ENCODE measurements at regions not wholly inside any gene's neighbourhood (a gene's known extent, or its start where the extent isn't known, plus 50 kb on each side); places are given as distances from the start of the nearest gene placed in this dataset.

DNA sequence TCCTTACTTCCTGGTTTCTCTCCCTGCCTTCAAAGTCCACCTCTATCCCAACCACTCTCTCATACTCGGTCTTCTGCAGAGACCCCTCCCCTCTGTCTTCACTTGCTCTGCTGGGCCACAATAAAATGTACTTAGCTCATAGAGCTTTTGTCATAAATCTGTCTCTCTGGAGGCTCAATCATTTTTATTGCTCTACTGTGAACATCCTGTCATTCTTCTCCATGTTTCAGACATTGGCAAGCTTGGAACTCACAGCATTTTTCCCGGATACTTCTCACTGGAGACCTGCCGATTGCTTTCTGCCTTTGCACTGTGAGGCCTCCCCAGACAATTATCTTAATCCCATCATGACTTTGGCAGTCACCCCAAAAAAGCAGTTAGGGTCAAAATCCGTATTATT is 192.3 kb upstream of the ZMIZ1 start:
- Histone ChIP-seq H3K9ac (ENCODE audit: low read depth, low read length) (no peak overlapping the region), H3K36me3 (ENCODE audit: insufficient read depth, low read depth, low read length) (no peaks in the 10 kb centered on the region), H3K4me1 (ENCODE audit: insufficient read depth, low read length) (peaks cover 14% of the 10 kb centered on the region; the same call in 1 of the 2 replicates), H3K4me3 (ENCODE audit: low read length) (no peak overlapping the region), H3K9me3 (ENCODE audit: insufficient read depth, low read depth, low read length) (no peaks in the 10 kb centered on the region), H3K27ac (ENCODE audit: low read length) (no peak overlapping the region), H3K27me3 (ENCODE audit: insufficient read depth, low read length) (peaks cover 44% of the 10 kb centered on the region)

DNA sequence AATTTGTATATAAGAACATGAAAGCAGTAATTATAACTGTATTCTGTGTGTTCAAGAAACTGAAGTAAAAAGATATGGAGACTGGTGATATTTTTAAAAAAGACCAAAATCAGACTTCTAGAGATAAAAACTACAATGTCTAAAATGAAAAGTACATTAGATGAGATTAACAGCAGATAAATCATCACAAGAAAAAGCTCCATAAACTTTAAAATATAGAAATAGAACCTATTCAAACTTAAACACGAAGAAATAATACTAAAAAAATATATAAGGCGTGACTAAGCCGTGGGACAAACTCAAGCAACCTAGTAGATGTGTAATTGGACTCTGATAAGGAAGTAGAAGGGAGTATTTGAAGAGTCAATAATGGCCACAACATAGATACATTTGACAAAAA is 189.1 kb upstream of the ZMIZ1 start:
- Histone ChIP-seq H3K4me1 (ENCODE audit: insufficient read depth, low read length) (peaks cover 14% of the 10 kb centered on the region; the same call in 1 of the 2 replicates), H3K27me3 (ENCODE audit: insufficient read depth, low read length) (peaks cover 30% of the 10 kb centered on the region), H3K9me3 (ENCODE audit: insufficient read depth, low read depth, low read length) (no peaks in the 10 kb centered on the region), H3K4me3 (ENCODE audit: low read length) (no peak overlapping the region), H3K27ac (ENCODE audit: low read length) (no peak overlapping the region), H3K9ac (ENCODE audit: low read depth, low read length) (no peak overlapping the region), H3K36me3 (ENCODE audit: insufficient read depth, low read depth, low read length) (no peaks in the 10 kb centered on the region)

DNA sequence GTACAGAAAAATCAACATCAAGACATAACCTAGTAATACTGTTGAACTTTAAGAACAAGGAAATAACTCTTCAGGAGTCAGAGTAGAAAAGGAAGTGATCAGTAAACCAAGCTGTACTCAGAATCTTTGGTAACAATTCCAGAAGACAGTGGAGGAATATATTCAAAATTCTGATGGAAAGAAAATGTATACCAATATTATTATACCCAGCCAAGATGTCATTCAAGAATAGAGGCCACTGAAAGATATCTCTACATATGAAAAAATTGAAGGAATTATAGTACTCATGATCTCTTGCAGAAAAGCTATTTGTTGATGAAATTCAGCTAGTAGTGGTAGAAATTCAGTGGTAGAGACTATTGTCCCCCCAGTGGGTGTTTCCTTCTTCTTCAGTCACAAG is 182.6 kb upstream of the ZMIZ1 start:
- no peak overlapping the region for H3K4me3 ChIP-seq (ENCODE audit: low read length)
- H3K9me3 ChIP-seq (ENCODE audit: insufficient read depth, low read depth, low read length): 0 out of 2 replicates have a peak, but pooled peaks cover 4% of the 10 kb centered on the region

DNA sequence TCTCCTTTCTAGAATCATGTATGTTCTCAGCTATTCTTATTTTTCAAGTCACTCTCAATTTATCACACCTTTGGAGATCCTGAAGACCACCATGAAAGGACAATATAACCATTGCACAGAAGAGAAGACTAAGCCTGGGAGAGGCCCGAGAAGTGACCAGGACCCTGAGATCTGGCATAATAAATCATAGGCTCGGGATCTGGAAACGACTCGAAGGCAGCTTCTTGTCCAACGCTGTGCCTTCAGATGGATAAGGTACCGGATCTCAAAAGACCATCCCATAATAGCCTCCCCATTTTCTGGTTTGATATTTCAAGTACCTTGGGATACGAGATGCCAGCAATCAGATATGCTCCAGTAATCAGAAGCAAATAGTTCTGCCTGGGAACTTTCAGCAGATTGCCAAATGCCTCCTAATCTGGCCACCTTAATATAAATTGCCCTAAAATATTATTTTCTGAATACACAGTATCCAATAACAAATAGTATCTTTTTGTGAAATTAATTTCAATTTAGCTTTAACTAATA is 179.2 kb upstream of the ZMIZ1 start:
- Histone ChIP-seq H3K27me3 (ENCODE audit: insufficient read depth, low read length) (no peaks in the 10 kb centered on the region), H3K27ac (ENCODE audit: low read length) (no peak overlapping the region), H3K9me3 (ENCODE audit: insufficient read depth, low read depth, low read length) (0 out of 2 replicates have a peak, but pooled peaks cover 4% of the 10 kb centered on the region), H3K9ac (ENCODE audit: low read depth, low read length) (no peak overlapping the region), H3K4me3 (ENCODE audit: low read length) (no peak overlapping the region), H3K36me3 (ENCODE audit: insufficient read depth, low read depth, low read length) (no peaks in the 10 kb centered on the region), H3K4me1 (ENCODE audit: insufficient read depth, low read length) (no peaks in the 10 kb centered on the region)

More for the DNA sequence above, 182.6 kb upstream of the ZMIZ1 start:
- Histone ChIP-seq H3K36me3 (ENCODE audit: insufficient read depth, low read depth, low read length) (no peaks in the 10 kb centered on the region), H3K27ac (ENCODE audit: low read length) (no peak overlapping the region), H3K9ac (ENCODE audit: low read depth, low read length) (no peak overlapping the region), H3K27me3 (ENCODE audit: insufficient read depth, low read length) (no peaks in the 10 kb centered on the region), H3K4me1 (ENCODE audit: insufficient read depth, low read length) (no peaks in the 10 kb centered on the region)

DNA sequence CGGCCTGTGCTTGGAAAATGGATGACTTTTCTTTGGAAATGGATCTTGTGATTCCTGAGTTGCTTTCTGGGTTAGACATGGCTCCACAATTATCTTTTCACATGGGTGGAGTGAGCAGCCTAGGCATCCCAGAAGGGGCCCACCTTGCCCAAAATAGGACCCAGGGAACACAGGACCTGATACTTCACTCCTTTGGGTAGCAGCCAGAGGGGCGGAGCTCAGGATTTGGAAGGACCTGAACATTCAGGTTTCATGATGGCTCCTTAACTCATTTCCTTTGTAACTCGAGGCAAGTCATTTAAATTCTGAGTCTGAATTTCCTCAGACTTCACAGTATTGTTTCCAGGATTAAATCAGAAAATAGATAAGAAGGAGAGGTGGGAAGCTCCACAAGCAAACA is 178.3 kb upstream of the ZMIZ1 start:
- Histone ChIP-seq H3K27ac (ENCODE audit: low read length) (no peak overlapping the region), H3K9me3 (ENCODE audit: insufficient read depth, low read depth, low read length) (0 out of 2 replicates have a peak, but pooled peaks cover 4% of the 10 kb centered on the region), H3K4me3 (ENCODE audit: low read length) (no peak overlapping the region), H3K36me3 (ENCODE audit: insufficient read depth, low read depth, low read length) (no peaks in the 10 kb centered on the region), H3K9ac (ENCODE audit: low read depth, low read length) (no peak overlapping the region), H3K4me1 (ENCODE audit: insufficient read depth, low read length) (no peaks in the 10 kb centered on the region), H3K27me3 (ENCODE audit: insufficient read depth, low read length) (no peaks in the 10 kb centered on the region)

DNA sequence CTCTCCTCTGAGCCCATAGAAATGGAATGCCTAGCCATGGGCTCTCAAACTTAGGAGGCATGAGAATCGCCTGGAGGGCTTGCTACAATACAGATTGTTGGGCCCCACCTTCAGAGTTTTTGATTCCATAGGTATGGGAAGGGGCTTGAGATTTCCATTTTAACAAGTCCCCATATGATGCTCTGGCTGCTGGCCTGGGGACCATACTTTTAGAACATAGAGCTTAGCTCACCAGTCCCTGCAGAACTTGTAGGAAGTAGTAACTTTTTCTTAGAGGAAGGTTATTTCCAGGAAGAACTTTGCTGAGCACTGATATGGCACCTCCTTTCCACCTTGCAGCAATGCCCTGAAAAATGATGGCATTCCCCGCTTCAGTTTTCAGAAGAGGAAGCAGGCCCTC is 177.0 kb upstream of the ZMIZ1 start:
- H3K27ac ChIP-seq (ENCODE audit: low read length): no peak overlapping the region
- no peaks in the 10 kb centered on the region for H3K36me3 ChIP-seq (ENCODE audit: insufficient read depth, low read depth, low read length)
- H3K9ac ChIP-seq (ENCODE audit: low read depth, low read length): no peak overlapping the region
- no peak overlapping the region for H3K4me3 ChIP-seq (ENCODE audit: low read length)
- no peaks in the 10 kb centered on the region for H3K27me3 ChIP-seq (ENCODE audit: insufficient read depth, low read length)
- H3K9me3 ChIP-seq (ENCODE audit: insufficient read depth, low read depth, low read length): no peaks in the 10 kb centered on the region
- H3K4me1 ChIP-seq (ENCODE audit: insufficient read depth, low read length): 0 out of 2 replicates have a peak, but pooled peaks cover 4% of the 10 kb centered on the region

DNA sequence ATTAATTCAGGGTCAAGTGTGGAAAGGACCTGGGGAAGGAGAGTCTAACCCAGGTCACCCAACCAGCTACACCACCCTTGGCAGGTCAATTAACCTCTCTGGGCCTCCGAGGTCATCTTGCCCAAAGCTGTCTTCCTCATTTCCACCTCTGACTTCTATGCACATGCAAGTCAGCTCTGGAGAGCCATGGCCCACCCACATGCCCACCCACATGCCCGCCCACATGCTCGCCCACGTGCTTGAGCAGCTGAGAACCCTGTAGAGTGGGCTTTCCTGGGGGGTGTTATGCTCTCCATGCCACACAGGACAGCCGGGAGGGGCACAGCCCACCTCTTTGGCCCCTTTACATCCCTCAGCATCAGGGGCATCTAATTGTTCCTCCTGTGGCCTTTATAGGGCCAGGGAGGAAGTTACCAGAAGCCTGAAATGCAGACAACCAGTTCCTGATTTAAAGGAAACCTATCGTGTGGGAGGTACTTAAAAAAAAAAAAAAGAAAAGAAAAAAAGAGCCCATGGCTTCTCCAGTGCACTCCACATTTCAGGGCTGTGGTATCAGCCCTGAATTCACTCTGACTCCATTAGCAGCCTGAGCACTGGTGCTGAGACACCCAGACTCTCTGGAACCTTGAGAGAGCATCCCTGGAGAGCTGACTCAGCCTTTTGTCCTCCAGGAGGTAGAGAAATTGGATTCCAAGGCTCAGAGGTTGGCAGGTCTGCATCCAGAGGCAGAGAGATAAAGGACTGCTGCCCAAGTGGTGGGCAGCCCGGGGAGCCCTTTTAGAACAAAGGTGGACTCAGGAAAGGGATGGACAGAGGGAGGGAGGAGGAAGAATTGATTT is 176.2 kb upstream of the ZMIZ1 start:
- no peak overlapping the region for H3K27ac ChIP-seq (ENCODE audit: low read length)
- no peak overlapping the region for H3K9ac ChIP-seq (ENCODE audit: low read depth, low read length)
- H3K36me3 ChIP-seq (ENCODE audit: insufficient read depth, low read depth, low read length): no peaks in the 10 kb centered on the region
- no peak overlapping the region for H3K4me3 ChIP-seq (ENCODE audit: low read length)
- H3K27me3 ChIP-seq (ENCODE audit: insufficient read depth, low read length): no peaks in the 10 kb centered on the region
- H3K9me3 ChIP-seq (ENCODE audit: insufficient read depth, low read depth, low read length): no peaks in the 10 kb centered on the region
- 0 out of 2 replicates have a peak, but pooled peaks cover 4% of the 10 kb centered on the region for H3K4me1 ChIP-seq (ENCODE audit: insufficient read depth, low read length)

DNA sequence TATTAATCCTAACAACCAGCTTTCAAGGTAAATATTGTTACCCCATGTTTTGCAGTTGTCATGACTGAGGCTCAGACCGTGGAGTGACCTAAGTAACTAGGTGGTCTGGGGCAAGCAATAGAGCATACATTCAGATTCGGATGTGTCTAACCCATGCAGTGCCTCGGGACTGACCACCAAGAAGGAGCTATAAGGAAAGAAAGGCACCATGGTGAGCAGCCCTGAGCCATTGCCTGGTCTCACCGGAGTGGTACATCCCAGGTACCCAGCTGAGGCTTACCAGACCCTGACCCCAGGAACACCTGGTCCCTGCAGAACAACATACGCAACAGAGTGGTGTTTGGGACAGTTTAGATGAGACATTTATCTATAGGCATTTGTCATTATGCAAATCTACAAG is 175.5 kb upstream of the ZMIZ1 start:
- no peak overlapping the region for H3K27ac ChIP-seq (ENCODE audit: low read length)
- no peaks in the 10 kb centered on the region for H3K27me3 ChIP-seq (ENCODE audit: insufficient read depth, low read length)
- H3K4me3 ChIP-seq (ENCODE audit: low read length): no peak overlapping the region
- H3K4me1 ChIP-seq (ENCODE audit: insufficient read depth, low read length): 0 out of 2 replicates have a peak, but pooled peaks cover 4% of the 10 kb centered on the region
- no peaks in the 10 kb centered on the region for H3K36me3 ChIP-seq (ENCODE audit: insufficient read depth, low read depth, low read length)
- H3K9ac ChIP-seq (ENCODE audit: low read depth, low read length): no peak overlapping the region
- H3K9me3 ChIP-seq (ENCODE audit: insufficient read depth, low read depth, low read length): no peaks in the 10 kb centered on the region

DNA sequence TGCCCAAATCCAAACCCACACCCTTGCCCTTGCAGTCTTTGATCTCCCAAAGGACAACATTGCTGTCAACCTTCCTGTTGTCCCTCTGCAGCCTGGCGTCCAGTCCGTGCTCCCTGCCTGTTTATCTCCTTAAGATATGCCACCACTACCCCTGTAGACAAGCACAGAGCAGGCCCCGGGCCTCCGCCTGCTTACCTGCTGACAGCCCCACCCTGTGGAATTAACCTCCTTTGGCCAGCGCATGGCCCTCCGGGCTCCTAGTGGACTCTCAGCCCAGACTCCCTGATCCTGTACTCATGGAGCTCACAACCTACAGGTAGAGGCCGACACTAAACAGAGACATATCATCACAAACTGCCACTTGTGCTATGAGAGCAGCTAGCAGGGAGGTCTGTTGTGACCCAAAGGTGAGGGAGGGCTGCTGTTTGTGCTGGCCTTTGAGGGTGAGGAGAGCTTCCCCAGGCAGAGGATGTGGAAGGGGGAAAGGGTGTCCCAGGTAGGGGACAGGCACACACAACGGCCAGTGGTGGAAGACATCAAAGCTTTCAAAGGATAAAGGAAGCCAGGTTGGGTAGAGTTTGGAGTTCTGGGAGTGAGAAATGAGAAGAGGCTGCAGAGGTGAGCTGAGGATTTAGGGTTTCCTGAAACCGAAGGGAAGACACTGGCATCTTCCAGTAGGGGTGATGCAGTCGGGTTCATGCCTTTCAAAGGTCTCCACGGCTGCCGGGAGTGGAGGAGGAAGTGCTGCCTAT is 174.5 kb upstream of the ZMIZ1 start:
- Histone ChIP-seq H3K4me3 (ENCODE audit: low read length) (no peak overlapping the region), H3K9me3 (ENCODE audit: insufficient read depth, low read depth, low read length) (no peaks in the 10 kb centered on the region), H3K4me1 (ENCODE audit: insufficient read depth, low read length) (0 out of 2 replicates have a peak, but pooled peaks cover 4% of the 10 kb centered on the region), H3K9ac (ENCODE audit: low read depth, low read length) (no peak overlapping the region), H3K27me3 (ENCODE audit: insufficient read depth, low read length) (no peaks in the 10 kb centered on the region), H3K27ac (ENCODE audit: low read length) (no peak overlapping the region), H3K36me3 (ENCODE audit: insufficient read depth, low read depth, low read length) (no peaks in the 10 kb centered on the region)

DNA sequence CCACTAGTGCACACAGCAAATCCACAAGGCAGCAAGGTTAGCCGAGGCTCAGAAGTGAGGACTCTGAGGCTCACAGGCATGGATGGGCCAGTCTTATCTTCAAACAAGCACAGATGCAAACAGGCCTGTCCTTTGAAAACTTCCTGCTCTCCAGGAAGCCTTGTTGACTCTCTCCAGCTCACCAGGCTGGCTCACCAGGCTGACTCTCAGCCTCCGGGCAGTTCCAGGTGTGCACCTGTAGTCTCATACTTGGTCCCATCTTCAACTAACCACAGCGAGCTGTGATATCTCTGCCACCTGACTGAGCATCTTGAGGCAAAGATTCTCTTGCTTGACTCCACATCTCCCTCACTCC is 173.9 kb upstream of the ZMIZ1 start:
- Histone ChIP-seq H3K4me1 (ENCODE audit: insufficient read depth, low read length) (0 out of 2 replicates have a peak, but pooled peaks cover 4% of the 10 kb centered on the region), H3K9me3 (ENCODE audit: insufficient read depth, low read depth, low read length) (no peaks in the 10 kb centered on the region), H3K27ac (ENCODE audit: low read length) (no peak overlapping the region), H3K27me3 (ENCODE audit: insufficient read depth, low read length) (no peaks in the 10 kb centered on the region), H3K4me3 (ENCODE audit: low read length) (no peak overlapping the region), H3K9ac (ENCODE audit: low read depth, low read length) (no peak overlapping the region), H3K36me3 (ENCODE audit: insufficient read depth, low read depth, low read length) (no peaks in the 10 kb centered on the region)

DNA sequence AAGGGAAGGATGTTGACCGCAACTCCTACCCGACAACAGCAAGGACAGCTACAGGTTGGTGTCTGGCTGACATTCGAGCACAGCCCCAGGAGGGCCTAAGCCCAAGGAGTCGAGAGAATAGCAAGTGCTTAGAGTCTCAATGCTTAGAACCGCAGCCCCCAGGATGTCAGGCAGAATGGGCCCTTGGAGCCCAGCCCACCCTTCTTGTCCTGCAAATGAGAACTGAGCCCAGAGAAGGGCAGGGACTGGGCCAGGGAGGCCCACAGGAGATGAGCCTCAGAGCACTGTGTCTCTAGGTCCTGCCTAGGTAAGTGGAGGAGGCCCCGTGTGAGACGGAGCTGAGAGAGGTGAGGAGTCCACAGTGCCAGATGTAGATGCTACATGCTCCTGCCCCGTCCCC is 173.3 kb upstream of the ZMIZ1 start:
- Histone ChIP-seq H3K9me3 (ENCODE audit: insufficient read depth, low read depth, low read length) (no peaks in the 10 kb centered on the region), H3K4me1 (ENCODE audit: insufficient read depth, low read length) (0 out of 2 replicates have a peak, but pooled peaks cover 4% of the 10 kb centered on the region), H3K4me3 (ENCODE audit: low read length) (no peak overlapping the region), H3K9ac (ENCODE audit: low read depth, low read length) (no peak overlapping the region), H3K36me3 (ENCODE audit: insufficient read depth, low read depth, low read length) (no peaks in the 10 kb centered on the region), H3K27me3 (ENCODE audit: insufficient read depth, low read length) (no peaks in the 10 kb centered on the region), H3K27ac (ENCODE audit: low read length) (no peak overlapping the region)

All from iPS-20b (cell line).